Activated CD8-positive, alpha-beta T cell treated with anti-CD3 and anti-CD28 coated beads for 36 hours (primary cell): ENCODE measurements at regions not wholly inside any gene's neighbourhood (a gene's known extent, or its start where the extent isn't known, plus 50 kb on each side); places are given as distances from the start of the nearest gene placed in this dataset.

ENCODE experiments used
- ATAC-seq: fragments of 200-7000 bp; cut with Tn5 transposase; one replicate; pipeline ENCODE4 v1.10.0; 2021; ENCODE audit warnings: mild to moderate bottlenecking, moderate library complexity
- CTCF ChIA-PET: fragments of 350-600 bp; sonication (Branson Sonifier 250); formaldehyde crosslinking; loops from one replicate; lab custom pipeline; 2021; ENCODE audit warnings: antibody characterized with exemption; lab: Charles Lee
- POLR2A ChIA-PET: fragments of 350-600 bp; sonication (Branson Sonifier 250); formaldehyde crosslinking; loops from one replicate; lab custom pipeline; 2021; ENCODE audit warnings: antibody characterized with exemption; lab: Charles Lee
- DNase-seq: peaks from one replicate; pipeline ENCODE4 v3.0.0-alpha.2; 2020
- H3K27ac Mint-ChIP-seq: one replicate; pipeline ENCODE4 v1.8.0; 2021; ENCODE audit warnings: mild to moderate bottlenecking, mixed read lengths
- H3K27me3 Mint-ChIP-seq: one replicate; pipeline ENCODE4 v1.8.0; 2021; ENCODE audit warnings: mixed read lengths
- H3K36me3 Mint-ChIP-seq: one replicate; pipeline ENCODE4 v1.8.0; 2021; ENCODE audit warnings: low read depth, mixed read lengths
- H3K4me1 Mint-ChIP-seq: one replicate; pipeline ENCODE4 v1.8.0; 2021; ENCODE audit warnings: low read depth, mixed read lengths
- H3K4me3 Mint-ChIP-seq: one replicate; pipeline ENCODE4 v1.8.0; 2021; ENCODE audit warnings: mild to moderate bottlenecking, moderate library complexity, mixed read lengths
- H3K9me3 Mint-ChIP-seq: one replicate; pipeline ENCODE4 v1.8.0; 2021; ENCODE audit warnings: mixed read lengths
- CTCF ChIP-seq: fragments of 200-600 bp; IDR thresholded peaks from one replicate; pipeline ENCODE4 v1.8.0; 2022; ENCODE audit warnings: antibody characterized with exemption, mild to moderate bottlenecking
- intact Hi-C: fragments of 100-400 bp; cut with micrococcal nuclease; formaldehyde crosslinking; loops from one replicate; pipeline ENCODE4 v1.10.0; 2022

GRCh38 chr2:183684686-183685085, 560.4 kb downstream of the NUP35 start:
- intact Hi-C loops: no loop called here
- peaks cover 8% of the 10 kb centered on the region for H3K9me3 Mint-ChIP-seq
- H3K4me1 Mint-ChIP-seq: no peaks in the 10 kb centered on the region
- ChIA-PET CTCF (no interaction called here), POLR2A (no interaction called here)
- H3K4me3 Mint-ChIP-seq: no peak overlapping the region
- ATAC-seq (no peak), DNase-seq (no peak)
- no peaks in the 10 kb centered on the region for H3K36me3 Mint-ChIP-seq
- no peaks in the 10 kb centered on the region for H3K27me3 Mint-ChIP-seq
- no peak overlapping the region for H3K27ac Mint-ChIP-seq
- no peak for TF ChIP-seq CTCF

GRCh38 chr2:183696028-183696427, 571.8 kb downstream of the NUP35 start:
- intact Hi-C loops: no loop called here
- Mint-ChIP-seq H3K4me3 (no peak overlapping the region), H3K27ac (no peak overlapping the region), H3K4me1 (no peaks in the 10 kb centered on the region), H3K27me3 (no peaks in the 10 kb centered on the region), H3K36me3 (no peaks in the 10 kb centered on the region), H3K9me3 (peaks cover 16% of the 10 kb centered on the region)
- DNase-seq (no peak), ATAC-seq (no peak)
- no peak for TF ChIP-seq CTCF
- ChIA-PET CTCF (no interaction called here), POLR2A (no interaction called here)

- Mint-ChIP-seq H3K27me3 (no peaks in the 10 kb centered on the region), H3K9me3 (peaks cover 3% of the 10 kb centered on the region), H3K4me3 (no peak overlapping the region), H3K36me3 (no peaks in the 10 kb centered on the region), H3K27ac (no peak overlapping the region), H3K4me1 (no peaks in the 10 kb centered on the region)
- intact Hi-C loops: no loop called here
- DNase-seq (no peak), ATAC-seq (no peak)
- no peak for TF ChIP-seq CTCF
- CTCF ChIA-PET: no interaction called here
- POLR2A ChIA-PET: no interaction called here
Observed at GRCh38 chr2:183709829-183710228, 585.6 kb downstream of the NUP35 start.

- POLR2A ChIA-PET: no interaction called here
- CTCF ChIA-PET: no interaction called here
- H3K9me3 Mint-ChIP-seq: no peaks in the 10 kb centered on the region
- no peaks in the 10 kb centered on the region for H3K36me3 Mint-ChIP-seq
- H3K27me3 Mint-ChIP-seq: no peaks in the 10 kb centered on the region
- ATAC-seq (no peak), DNase-seq (no peak)
- H3K4me3 Mint-ChIP-seq: no peak overlapping the region
- no peak for TF ChIP-seq CTCF
- H3K27ac Mint-ChIP-seq: no peak overlapping the region
- no peaks in the 10 kb centered on the region for H3K4me1 Mint-ChIP-seq
- intact Hi-C loops: no loop called here
Observed at GRCh38 chr2:183718246-183718645, 594.0 kb downstream of the NUP35 start.

DNA sequence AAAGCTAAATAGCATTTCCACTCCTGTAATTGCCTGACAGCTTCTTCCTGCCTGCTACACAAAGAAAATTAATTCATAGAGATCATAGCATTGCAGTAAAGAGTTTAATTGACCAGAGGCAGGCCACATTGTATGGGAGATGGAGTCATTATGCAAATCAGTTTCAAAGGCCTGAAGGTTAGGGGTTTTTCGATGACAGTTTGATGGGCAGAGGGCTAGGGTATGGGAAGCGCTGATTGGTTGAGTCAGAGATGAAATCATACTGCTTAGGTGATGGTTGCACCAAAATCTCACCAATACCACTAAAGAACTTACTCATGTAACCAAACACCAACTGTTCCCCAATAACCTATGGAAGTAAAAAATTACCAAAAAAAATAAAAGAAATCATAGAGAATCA, 599.0 kb downstream of the NUP35 start:
- ChIA-PET POLR2A (no interaction called here), CTCF (interaction anchor here (1.2 kb wide), 1 partner anchor 11 kb away, joined by 3 read pairs; no protein-coding TSS in a partner anchor)
- Mint-ChIP-seq H3K27me3 (no peaks in the 10 kb centered on the region), H3K27ac (no peak overlapping the region), H3K4me1 (no peaks in the 10 kb centered on the region), H3K36me3 (no peaks in the 10 kb centered on the region), H3K4me3 (no peak overlapping the region), H3K9me3 (no peaks in the 10 kb centered on the region)
- intact Hi-C loops: no loop called here
- DNase-seq: no peak
- TF ChIP-seq CTCF: no peak
- ATAC-seq: no peak
